ENCODE measurements at regions not wholly inside any gene's neighbourhood (a gene's known extent, or its start where the extent isn't known, plus 50 kb on each side); places are given as distances from the start of the nearest gene placed in this dataset.
"Not testable (repeated sequence)": the region's sequence is repeated elsewhere in the genome, so short reads cannot be mapped to it uniquely, and the experiment has no call there.

DNA sequence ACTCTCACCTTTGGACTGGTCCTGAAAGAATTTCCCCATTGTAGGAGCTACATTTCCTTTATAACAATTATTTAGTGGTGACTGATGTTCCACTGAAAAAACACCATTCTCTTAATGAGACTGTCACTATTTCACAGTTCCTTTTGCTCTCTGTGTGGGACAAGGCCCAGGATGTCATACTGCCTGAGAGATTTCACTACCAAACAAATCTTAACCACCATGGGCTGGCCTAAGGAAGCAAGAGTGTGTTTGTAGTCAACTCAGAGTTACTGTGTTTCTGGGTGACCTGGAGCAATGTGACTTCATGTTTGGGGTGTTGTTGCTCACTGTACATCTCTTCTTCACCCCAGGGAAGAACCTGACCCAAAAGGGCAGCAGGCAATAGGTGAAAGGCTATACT is 50.1 kb upstream of the ZNF608 start:
- DNase-seq (ENCODE audit: low read depth in 2 of 2): no peak

- no peak for DNase-seq (ENCODE audit: low read depth in 2 of 2)
These were observed 51.2 kb upstream of the ZNF608 start for GRCh38 chr5:124797665-124798087.

DNA sequence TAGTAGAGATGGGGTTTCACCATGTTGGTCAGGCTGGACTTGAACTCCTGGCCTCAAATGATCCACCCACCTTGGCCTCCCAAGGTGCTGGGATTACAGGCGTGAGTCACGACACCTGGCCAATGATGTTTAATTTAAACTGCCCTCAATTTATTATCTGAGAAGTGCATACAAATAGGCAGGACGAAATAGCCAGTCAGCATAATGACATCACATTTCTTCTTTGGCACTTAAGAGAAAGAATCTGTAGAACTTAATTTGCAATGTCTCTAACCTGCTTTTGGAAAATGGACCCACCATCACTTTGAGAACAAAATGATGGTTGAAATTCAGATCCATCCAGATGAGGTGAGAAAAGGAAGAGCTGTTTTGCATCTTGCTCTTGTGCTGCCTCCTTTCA is 52.5 kb upstream of the ZNF608 start:
- DNase-seq (ENCODE audit: low read depth in 2 of 2): no peak

- no peak for DNase-seq (ENCODE audit: low read depth in 2 of 2)
These were observed 55.1 kb upstream of the ZNF608 start for GRCh38 chr5:124801551-124801950.

DNA sequence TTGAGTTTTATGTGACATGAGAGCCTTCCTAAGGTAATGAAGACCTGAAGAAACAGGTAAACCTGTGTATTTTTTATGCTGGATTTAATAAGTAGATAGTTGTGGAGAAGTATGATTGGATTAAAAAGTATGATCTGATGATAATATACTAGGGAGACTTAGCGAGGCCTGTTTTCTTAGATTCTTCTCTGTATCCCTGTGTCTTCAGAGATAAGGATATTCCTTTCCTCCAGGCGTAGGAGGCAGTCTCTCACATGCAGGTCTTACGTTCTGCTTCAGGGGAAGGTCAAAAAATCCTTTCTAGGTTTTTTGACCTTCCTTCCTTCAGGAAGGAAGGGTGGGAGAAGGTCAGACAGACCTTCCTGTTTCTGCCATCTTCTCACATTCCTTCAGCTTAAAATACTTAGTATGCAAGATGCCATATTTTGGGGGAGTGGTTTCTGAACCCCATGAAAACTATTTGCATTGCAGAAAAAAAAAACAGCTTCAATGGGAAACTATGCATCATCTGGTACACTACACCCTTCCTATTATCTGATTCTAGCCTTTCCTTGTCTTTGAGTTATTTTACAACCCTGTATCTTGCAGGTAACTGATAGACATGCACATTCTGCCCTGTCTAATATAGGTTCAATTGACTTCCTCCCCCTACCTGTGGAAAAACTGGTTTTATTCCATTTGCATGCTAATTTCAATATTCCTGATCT is 57.3 kb upstream of the ZNF608 start:
- no peak for DNase-seq (ENCODE audit: low read depth in 2 of 2)

- no peak for DNase-seq (ENCODE audit: low read depth in 2 of 2)
These were observed 59.6 kb upstream of the ZNF608 start for GRCh38 chr5:124806026-124806372.

- no peak for DNase-seq (ENCODE audit: low read depth in 2 of 2)
These were observed 60.1 kb upstream of the ZNF608 start for GRCh38 chr5:124806373-124807077.

GRCh38 chr5:124808842-124809268 is 62.4 kb upstream of the ZNF608 start:
- DNase-seq (ENCODE audit: low read depth in 2 of 2): no peak

- DNase-seq (ENCODE audit: low read depth in 2 of 2): no peak
These were observed 64.1 kb upstream of the ZNF608 start for GRCh38 chr5:124810396-124811006.

DNA sequence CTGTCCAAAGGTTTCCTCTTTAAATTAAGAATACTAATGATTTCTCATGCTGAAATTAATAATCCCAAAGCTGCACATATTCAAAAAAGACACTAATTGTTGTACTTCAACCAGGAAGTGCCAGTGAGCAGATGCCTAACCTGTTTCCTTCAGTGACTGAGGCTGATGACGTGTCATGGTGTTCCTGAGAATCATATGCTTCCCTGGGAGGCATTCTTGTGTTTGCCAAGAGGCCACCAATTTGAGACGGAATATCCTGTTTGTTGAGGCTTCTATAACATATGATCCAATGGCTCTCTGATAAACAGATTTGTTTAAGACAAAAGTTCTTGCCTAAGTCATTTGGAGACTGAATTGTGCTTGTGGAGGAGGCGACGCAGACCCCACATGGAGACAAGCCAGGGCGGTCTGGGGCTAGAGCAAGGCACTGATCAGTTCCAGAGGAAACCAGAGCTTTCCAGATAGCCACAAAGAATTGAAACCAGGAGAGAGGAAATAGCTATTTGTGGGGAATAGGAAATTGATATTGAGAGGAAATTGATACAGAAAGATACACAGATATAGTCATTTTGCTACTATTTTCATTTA is 66.4 kb upstream of the ZNF608 start:
- DNase-seq (ENCODE audit: low read depth in 2 of 2): no peak

- no peak for DNase-seq (ENCODE audit: low read depth in 2 of 2)
These were observed 69.9 kb upstream of the ZNF608 start for GRCh38 chr5:124816381-124816780.

DNA sequence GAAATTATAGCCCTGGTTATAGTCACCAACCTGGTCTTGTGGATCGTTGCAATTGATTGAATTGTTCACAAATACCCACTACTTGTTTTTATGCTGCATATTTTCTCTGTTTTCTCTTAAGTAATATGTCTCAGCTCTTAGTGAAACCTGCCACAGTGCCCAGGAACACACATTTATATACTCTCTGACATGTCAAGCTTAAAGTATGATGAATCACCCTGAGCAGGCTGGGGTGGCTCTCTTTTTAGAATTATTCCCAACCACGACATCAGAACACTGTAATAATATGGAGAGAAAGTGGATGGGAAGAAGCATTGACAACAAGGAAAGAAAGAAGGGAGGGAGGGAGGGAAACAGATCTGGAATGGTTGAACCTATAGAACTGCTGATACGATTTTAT is 72.8 kb upstream of the ZNF608 start:
- DNase-seq (ENCODE audit: low read depth in 2 of 2): no peak

DNA sequence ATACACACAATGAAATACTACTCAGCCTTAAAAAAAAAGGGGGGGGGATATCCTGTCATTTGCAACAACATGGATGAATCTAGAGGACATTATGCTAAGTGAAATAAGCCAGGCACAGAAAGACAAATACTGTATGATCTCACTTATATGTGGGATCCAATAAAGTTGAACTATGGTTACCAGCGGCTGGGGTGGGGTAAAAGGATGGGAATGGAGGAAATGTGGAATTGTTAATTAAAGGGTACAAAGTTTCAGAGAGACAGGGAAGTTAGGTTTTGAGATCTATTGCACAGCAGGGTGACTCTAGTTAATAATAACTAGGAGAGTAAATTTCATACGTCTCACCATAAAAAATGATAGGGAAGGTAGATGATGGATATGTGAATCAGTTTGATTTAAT is 76.2 kb upstream of the ZNF608 start:
- DNase-seq (ENCODE audit: low read depth in 2 of 2): no peak

DNA sequence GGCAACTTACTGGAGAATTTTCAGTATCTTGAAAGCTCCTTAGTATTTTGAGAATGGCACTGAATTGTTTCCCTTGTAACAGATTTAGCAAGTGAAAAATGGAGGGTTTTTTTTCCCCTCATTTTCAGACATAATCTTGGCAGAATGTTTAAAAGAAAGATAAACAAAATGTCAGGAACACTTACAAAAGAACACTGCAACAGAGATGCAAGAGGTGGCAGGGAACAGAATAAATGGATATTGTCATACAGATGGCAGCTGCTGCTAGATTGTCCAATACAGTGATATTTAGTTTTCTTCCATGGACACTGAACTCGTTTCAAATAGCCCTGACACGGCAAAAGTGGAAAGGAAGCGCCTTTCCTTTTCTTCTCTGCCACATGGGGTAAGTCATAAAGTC is 76.9 kb upstream of the ZNF608 start:
- no peak for DNase-seq (ENCODE audit: low read depth in 2 of 2)

DNA sequence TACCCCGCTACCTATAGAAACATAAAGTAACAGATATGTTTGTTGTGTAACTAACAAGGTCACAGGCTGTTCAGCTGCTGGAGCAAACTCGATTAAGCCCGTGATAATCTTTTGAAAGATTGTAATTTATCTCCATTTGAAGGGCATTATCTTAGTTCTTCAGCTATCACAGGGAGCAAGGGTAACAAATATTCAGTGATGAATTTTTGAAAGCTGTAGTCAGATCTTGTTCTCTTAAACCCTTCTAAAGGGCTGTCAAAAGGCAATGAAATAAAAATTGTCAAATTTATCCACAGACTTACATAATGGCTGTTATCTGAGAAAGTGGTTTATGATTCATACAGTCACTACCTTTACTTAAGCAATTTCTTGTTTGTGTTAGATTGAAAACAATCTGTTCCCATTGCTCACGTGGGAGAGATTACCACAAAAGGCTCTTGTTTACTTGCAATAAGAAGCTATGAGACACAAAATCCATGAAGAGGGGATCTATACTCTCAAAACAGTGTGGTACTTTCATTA is 78.3 kb upstream of the ZNF608 start:
- no peak for DNase-seq (ENCODE audit: low read depth in 2 of 2)

DNA sequence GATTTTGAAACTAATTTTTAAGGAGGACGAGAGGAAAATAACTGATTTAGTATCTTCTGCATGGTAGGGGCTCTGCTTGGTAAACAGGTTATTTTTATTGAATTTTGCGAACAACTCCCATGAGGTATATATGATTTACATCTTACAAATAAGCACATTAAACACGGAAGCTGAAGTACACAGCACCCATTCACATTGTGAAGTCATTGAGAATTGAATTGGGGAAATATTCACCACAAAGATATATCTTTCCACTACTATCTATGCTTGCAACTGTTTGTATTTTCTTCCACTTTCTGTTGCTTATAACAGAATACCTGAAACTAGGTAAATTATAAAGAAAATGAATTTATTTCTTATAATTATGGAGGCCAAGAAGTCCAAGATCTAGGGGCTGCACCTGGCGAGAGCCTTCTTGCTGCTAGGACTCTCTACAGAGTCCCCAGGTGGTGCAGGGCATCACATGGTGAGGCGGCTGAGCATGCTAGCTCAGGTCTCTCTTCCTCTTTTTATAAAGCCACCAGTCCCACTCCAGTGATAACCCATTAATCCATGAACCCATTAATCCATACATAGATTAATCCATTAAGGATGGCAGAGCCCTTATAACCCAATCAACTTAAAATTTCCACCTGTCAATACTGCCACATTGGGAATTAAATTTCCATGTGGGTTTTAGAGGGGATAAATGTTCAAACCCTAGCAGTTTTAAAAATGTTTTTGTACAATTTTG is 79.0 kb upstream of the ZNF608 start:
- no peak for DNase-seq (ENCODE audit: low read depth in 2 of 2)

DNA sequence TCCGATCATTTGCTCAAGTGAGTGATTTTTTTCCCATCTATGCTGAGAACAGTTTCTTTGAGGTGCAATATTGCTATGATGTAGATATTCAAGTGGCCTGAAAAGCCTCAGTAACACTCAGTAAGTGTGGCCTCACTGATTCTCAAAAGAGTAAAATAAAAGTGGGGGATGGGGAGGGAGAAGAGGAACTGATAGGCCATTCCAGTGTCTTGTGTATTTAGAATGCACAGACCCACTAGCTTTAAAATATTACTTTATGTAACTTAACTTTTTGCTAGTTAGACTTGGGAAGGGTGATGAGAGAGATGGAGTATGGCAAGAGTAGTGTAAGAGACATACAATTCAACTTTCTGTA is 79.5 kb upstream of the ZNF608 start:
- no peak for DNase-seq (ENCODE audit: low read depth in 2 of 2)

DNA sequence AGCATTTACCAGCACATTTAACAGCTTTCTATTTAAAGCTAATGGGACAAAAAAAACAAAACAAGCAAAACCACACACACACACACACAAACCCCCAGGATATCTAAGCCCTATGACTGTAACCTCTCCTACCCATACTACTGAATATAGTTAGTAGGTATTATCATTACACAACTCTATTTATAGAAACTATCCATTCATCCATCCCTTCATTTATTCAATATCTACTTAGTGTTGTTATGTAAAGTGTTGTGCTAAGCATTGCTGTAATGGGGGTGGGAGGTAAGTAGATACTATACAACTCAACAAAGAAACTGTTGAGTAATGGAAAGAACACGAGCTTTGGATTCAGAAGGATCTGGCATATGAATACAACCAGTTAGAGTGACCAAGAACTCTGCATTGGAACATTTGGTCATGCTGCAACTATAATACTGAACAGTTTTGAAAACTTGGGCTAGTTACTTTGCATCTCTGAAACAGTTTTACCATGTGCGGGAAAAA is 82.3 kb upstream of the ZNF608 start:
- no peak for DNase-seq (ENCODE audit: low read depth in 2 of 2)

GRCh38 chr5:124831687-124832240 is 85.3 kb upstream of the ZNF608 start:
- DNase-seq (ENCODE audit: low read depth in 2 of 2): no peak

- no peak for DNase-seq (ENCODE audit: low read depth in 2 of 2)
These were observed 86.1 kb upstream of the ZNF608 start for GRCh38 chr5:124832510-124832909.

- DNase-seq (ENCODE audit: low read depth in 2 of 2): not testable (repeated sequence)
These were observed 89.9 kb upstream of the ZNF608 start for GRCh38 chr5:124836314-124836713.
